Right lobe of liver (tissue), 4 donors: ENCODE measurements at regions not wholly inside any gene's neighbourhood (a gene's known extent, or its start where the extent isn't known, plus 50 kb on each side); places are given as distances from the start of the nearest gene placed in this dataset.
"Not testable (repeated sequence)": the region's sequence is repeated elsewhere in the genome, so short reads cannot be mapped to it uniquely, and the experiment has no call there.

Experiments
- POLR2A ChIP-seq: fragments of 450-650 bp; IDR thresholded peaks from one replicate; pipeline ENCODE4 v1.6.1; 2017; ENCODE audit warnings: antibody characterized with exemption, mild to moderate bottlenecking
- TF ChIP-seq, protein P1 (sequence below), 4 donors: fragments of 200-600 bp in 3 of 4; fragments of 450-650 bp in 1 of 4; IDR thresholded peaks; one replicate each; pipeline versions ENCODE4 v1.5.1 to v1.8.0; 2016 to 2022; ENCODE audit warnings: antibody characterized with exemption in 4 of 4, mild to moderate bottlenecking in 2 of 4
- donor health status: DM: no; HTN: no; CAD: no.
- donor health status: DM: no; HTN: no; CAD: no.
- donor health status: DM: no; HTN: yes; CAD: no.

DNA sequence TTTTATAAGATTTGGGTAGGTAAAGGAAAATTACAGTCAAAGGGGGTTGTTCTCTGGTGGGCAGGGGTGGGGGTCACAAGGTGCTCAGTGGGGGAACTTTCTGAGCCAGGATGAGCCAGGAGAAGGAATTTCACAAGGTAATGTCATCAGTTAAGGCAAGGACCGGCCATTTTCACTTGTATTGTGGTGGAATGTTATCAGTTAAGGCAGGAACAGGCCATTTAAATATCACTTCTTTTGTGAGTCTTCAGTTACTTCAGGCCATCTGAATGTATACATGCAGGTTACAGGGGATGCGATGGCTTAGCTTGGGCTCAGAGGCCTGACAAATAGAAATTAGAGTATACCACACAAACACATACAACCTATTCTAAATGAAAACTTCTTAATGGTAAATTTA lies 434.9 kb upstream of the NDST3 start:
- TF ChIP-seq, protein P1, sequence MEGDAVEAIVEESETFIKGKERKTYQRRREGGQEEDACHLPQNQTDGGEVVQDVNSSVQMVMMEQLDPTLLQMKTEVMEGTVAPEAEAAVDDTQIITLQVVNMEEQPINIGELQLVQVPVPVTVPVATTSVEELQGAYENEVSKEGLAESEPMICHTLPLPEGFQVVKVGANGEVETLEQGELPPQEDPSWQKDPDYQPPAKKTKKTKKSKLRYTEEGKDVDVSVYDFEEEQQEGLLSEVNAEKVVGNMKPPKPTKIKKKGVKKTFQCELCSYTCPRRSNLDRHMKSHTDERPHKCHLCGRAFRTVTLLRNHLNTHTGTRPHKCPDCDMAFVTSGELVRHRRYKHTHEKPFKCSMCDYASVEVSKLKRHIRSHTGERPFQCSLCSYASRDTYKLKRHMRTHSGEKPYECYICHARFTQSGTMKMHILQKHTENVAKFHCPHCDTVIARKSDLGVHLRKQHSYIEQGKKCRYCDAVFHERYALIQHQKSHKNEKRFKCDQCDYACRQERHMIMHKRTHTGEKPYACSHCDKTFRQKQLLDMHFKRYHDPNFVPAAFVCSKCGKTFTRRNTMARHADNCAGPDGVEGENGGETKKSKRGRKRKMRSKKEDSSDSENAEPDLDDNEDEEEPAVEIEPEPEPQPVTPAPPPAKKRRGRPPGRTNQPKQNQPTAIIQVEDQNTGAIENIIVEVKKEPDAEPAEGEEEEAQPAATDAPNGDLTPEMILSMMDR (IDR thresholded peaks at IDR 0.05) = not testable (repeated sequence)
- TF ChIP-seq POLR2A = not testable (repeated sequence)
